ENCODE measurements at regions not wholly inside any gene's neighbourhood (a gene's known extent, or its start where the extent isn't known, plus 50 kb on each side); places are given as distances from the start of the nearest gene placed in this dataset.

- no peak for DNase-seq (ENCODE audit: low spot score)
Measured at GRCh38 chr2:198702796-198703195, 754.9 kb downstream of the SATB2 start.

- DNase-seq (ENCODE audit: low spot score): no peak
Measured at GRCh38 chr2:198701481-198701880, 756.3 kb downstream of the SATB2 start.

GRCh38 chr2:198700319-198700718, 757.4 kb downstream of the SATB2 start:
- no peak for DNase-seq (ENCODE audit: low spot score)

DNA sequence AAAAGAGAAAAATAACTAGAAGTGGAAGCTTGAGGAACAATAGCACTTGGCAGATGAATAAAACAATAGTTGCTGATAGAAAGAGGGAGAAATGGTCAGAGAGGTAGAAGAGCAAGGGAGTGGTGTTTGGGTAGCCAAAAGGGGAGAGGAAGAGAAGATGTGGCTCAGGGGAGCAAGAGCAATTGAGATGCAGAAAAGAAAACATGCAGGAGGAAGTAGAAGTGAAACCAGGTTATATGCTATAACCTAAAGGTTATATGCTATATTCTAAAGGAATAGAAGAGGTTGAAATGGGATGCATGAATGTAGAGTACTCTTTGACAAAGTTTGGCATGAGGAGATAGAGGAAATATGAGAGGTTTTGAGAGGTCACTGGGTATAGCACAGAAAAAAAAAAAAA, 759.5 kb downstream of the SATB2 start:
- DNase-seq (ENCODE audit: low spot score): no peak

DNA sequence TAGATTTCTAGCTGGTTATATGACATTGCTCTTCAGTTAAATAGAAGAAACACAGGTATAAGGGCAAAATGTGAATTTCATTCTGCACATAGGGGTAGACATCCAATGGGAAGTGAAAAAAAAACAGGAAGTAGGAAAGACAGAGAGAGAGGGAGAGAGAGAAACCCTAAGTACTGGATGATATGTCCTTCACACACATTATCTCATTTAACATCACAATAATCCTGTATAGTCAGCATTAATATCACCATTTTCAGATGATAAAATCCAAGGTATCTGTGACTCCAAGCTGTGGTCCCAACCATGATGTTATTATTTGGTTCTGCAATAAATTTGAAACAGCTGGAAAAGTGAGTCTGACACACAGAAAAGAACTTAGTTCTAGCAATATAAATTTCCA, 759.9 kb downstream of the SATB2 start:
- DNase-seq (ENCODE audit: low spot score): no peak

DNA sequence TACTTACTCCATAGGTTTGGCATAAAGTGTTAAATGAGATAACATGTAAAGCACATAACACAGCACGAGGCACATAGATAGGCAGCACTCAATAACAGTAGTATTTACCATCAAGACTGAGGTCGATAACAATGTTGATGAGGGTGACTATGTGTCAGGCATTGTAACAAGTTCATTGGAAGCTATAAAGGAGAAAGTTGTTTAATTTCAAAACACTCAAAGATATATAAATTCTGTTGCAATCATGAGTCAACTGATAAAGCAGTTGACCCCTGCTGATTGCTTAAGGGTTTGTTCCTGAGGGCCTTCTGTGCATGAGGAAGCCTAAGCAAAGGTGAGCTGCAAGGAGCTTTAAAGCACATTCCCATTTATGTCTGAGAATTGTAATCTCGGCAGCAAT, 760.5 kb downstream of the SATB2 start:
- no peak for DNase-seq (ENCODE audit: low spot score)

DNA sequence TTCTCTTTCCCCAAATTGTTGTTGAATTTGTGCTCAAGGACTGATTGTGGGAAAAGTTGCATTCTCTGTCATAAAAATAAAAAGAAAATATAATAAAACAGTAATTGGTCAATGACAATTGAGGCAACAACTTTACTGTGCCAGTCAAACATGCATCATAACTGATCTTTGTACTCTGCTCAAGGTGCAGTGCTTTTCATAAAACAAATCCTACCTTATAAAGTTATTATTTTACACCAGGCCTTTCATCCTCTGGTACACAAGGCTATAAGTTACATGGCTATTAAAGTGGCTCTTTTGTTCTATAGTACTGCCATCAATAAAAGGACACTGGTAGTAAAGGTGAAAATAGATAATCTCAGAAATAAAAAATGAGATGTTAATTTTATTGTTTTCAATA, 761.9 kb downstream of the SATB2 start:
- no peak for DNase-seq (ENCODE audit: low spot score)

DNA sequence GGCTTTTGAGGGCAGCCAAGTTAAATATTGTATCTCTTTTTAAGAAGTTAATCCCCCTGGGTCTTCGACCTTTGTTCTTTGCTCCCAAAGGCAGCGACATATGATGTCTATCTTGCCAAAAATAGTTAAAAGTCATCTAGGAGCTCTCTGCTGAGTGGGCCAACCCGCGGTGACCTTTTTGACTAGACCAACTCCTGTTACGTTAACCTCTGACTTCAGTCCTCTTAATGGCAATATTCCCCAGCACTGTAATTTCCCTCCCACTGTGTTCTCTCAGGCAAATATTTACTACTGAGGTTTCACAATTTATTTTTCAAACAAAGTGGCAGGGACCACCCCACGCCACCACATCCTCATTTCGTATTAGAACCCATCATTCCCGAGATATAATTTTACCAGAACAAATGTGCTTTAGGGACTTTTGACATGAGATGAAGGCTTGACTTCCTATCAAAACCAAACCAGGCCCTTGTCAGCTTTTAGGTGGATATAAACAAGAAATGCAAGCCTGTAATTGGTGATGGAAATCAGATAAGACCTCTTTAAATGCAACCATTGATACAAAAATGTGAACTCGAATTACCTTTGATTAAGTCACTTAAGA, 764.7 kb downstream of the SATB2 start:
- no peak for DNase-seq (ENCODE audit: low spot score)

GRCh38 chr2:198691236-198691635, 766.5 kb downstream of the SATB2 start:
- no peak for DNase-seq (ENCODE audit: low spot score)

GRCh38 chr2:198664321-198664720, 793.4 kb downstream of the SATB2 start:
- no peak for DNase-seq (ENCODE audit: low spot score)

DNA sequence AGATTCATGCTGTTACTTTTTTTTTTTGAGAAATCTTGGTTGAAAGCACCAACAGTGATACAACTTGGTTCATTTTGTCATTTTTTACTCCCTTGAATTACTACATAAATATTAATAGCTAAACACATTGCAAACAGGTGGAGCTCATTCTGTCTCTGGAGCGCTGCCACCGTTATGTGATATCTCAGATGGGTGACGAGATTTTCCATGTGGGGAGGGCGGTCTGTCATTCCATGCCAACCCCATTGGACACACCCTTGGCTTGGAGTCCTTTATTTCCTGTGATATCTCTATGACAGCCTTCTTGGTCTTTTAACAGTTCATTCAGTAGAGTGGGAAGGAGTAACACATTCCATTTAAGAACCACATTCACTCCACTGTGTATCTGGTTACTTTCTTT, 794.8 kb downstream of the SATB2 start:
- DNase-seq (ENCODE audit: low spot score): no peak

- no peak for DNase-seq (ENCODE audit: low spot score)
Measured at GRCh38 chr2:198660501-198660900, 797.2 kb downstream of the SATB2 start.

DNA sequence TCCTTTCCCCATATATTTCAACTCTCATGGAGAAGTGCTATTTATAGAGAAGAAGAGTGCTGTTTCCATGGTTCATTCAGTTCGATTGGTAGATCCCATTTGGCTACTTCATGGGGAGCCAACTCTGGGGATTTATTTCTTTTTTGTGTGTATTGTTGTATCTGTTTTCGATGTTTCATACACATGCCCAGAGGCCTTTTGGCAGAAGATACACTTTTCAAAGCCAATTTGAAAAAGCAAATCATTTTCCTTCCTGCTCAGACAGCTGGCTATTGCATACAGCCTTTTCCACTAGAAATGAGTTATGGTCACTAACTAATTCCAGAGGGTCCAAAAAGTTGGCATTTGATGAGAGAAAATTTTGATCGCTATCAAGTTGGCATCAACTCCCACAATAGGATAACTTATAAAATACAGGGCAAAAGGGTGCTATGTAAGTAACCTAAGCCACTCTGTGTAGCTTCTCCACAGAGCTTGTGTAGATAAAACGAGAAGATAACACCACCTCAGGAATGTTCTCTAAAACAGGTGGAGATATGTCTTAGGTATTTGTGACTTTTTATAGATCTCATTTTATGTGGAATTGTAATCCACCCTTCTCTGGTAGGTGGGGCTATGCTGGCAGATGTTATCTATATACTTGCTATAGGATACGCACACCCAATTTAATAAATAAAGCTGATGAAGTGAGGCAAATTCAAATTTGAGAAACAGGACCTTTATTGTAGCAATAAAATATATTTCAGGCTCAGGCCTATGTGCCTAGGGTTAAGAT, 798.5 kb downstream of the SATB2 start:
- DNase-seq (ENCODE audit: low spot score): no peak

GRCh38 chr2:198657512-198658121, 800.1 kb downstream of the SATB2 start:
- DNase-seq (ENCODE audit: low spot score): no peak

DNA sequence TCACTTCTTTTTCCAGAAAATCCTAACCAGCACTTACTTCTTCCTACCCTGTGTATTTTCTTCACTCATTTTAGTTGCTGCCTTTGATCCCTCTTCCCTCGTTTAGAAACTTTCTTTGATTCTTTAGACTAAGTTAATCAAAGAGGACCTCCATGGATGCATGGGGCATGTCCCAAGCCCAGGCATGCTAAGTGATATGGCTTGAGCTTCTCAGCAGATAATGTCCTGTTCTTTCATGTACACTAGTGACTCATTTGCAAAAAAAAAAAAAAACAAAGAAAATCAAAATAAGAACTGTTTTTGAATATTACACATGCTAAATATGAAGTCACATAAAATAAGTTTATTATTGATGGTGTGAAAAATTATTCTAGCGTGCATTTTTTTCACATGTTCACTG, 800.9 kb downstream of the SATB2 start:
- DNase-seq (ENCODE audit: low spot score): no peak

DNA sequence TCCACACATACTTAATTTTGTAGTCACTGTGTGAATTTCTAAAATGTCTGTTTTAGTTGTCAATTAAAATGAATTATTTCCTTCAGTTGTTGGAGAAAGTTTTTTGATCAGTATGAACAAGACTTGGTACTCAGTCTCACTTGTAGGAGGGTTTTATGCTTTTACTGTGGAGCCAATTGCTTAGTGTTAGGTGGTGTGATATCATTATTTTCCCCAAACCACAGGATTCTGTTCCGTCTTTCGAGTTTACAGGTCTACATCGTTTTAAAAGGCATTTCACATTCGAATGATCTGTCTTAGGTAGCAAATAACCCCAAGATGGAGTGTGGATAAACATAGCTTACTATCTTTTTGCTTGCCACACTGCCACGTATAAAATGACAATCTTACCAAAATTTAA, 803.1 kb downstream of the SATB2 start:
- DNase-seq (ENCODE audit: low spot score): no peak

GRCh38 chr2:198653311-198653710, 804.4 kb downstream of the SATB2 start:
- DNase-seq (ENCODE audit: low spot score): no peak

DNA sequence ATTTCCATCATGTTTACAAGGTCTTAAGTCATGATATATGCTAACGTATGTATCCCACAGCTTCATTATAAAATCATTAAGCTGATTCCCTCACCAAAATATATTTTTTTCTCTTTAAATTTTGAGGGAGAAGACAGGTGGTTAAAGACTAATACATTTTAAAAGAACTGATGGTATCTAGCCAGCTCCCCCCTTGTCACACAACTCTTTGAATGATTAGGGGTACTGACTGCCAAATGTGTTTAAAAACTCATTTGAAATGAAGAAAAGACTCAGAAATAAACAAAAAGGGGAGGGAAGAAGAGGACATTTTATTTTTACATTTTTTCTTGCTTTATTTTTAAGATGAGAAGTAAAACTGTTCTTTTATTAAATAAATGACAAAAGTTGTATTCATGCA, 805.3 kb downstream of the SATB2 start:
- DNase-seq (ENCODE audit: low spot score): no peak

DNA sequence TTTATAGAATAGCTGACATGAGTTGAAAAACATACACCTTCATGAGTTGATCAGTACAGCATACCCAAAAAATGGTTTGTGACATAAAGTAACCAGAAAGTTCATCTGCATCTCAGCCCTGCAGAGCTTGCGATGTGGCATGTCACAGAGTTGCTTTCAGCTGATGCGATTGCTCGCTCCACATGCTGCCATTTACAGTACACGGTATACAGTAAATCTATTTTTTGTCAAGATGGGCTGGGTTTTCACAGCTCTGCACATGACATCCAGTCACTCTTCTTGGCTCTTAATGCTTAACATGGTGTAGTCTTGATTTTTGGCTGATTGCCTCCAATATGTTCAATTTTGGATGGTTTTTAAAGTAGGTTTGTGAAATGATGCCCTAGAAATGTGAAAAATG, 811.9 kb downstream of the SATB2 start:
- DNase-seq (ENCODE audit: low spot score): no peak

DNA sequence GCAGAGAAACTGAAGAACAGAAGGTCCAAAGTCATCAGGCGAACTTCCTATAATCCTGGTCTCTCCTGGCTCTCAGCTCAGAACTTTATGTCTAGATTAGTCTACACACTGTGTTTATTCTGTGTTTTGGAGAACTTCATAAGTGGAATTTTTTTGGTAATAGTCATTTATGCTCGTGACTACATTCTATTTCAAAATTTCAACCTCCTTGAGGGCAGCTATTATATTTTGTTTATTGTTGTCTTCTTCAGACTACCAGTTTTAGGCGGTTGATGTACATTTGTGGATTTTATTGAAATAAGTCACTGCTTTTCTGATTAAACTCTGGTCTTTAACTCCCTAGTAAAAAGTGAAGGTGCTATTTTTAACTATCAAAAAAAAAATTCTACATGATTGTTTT, 816.6 kb downstream of the SATB2 start:
- no peak for DNase-seq (ENCODE audit: low spot score)

DNA sequence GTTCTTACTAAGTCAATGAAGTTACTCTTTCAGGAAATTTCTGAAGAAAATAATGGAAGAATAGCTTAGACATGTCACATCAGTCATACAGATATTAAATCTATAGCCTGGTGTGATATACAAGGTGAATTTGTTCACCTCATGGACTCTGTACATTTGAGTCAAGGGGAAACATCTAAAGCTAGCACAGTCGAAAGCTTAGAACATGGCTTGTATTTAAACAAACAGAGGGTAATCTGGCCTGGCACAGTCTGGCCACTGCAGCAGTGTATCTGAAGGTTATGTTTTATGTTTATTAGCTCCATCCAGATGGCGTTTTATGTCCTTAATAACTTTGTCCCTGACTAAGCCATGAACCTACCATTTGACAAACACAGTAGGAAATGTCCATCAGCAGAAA, 817.3 kb downstream of the SATB2 start:
- no peak for DNase-seq (ENCODE audit: low spot score)

GRCh38 chr2:198639580-198639979, 818.2 kb downstream of the SATB2 start:
- no peak for DNase-seq (ENCODE audit: low spot score)

DNA sequence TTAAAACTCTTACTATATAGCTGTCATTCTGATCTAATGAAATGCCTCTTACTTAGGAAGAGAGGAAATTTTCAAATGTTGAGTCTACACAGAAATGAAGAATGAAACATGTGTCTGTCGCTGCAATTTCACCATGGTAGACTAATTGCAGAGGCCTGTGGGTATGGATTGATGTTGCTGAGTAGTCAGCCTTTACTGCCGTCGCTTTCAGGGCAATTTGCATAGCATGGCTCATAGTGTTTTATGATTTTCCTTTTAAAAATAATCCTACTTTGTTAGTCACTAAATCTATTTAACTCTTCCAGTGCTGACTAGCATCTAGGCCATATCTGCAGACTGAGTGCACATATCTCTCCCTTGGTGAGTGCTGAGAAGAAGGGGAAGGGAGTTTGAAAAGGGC, 819.2 kb downstream of the SATB2 start:
- no peak for DNase-seq (ENCODE audit: low spot score)

- DNase-seq (ENCODE audit: low spot score): no peak
Measured at GRCh38 chr2:198630384-198630783, 826.0 kb downstream of the PLCL1 start.
